HUDEP-2 (cell line): ENCODE measurements at regions not wholly inside any gene's neighbourhood (a gene's known extent, or its start where the extent isn't known, plus 50 kb on each side); places are given as distances from the start of the nearest gene placed in this dataset.

ENCODE experiments used
- DNase-seq, 76 experiments: peaks; one replicate each; lab custom pipeline; 2025; ENCODE audit not compliant: unreplicated experiment in 76 of 76; lab: John Stamatoyannopoulos, UW

GRCh38 chr2:18503376-18504228, 56.9 kb downstream of the RDH14 start:
- DNase-seq = no peak

- no peak for DNase-seq
These were observed 58.3 kb downstream of the RDH14 start for GRCh38 chr2:18502142-18502541.

- DNase-seq = no peak
These were observed 58.7 kb downstream of the RDH14 start for GRCh38 chr2:18501729-18502128.

- no peak for DNase-seq
These were observed 59.3 kb downstream of the RDH14 start for GRCh38 chr2:18501156-18501555.

GRCh38 chr2:18500333-18500732, 60.1 kb downstream of the RDH14 start:
- DNase-seq = no peak

- no peak for DNase-seq
These were observed 61.9 kb downstream of the RDH14 start for GRCh38 chr2:18498531-18498930.

GRCh38 chr2:18496516-18496915, 63.9 kb downstream of the RDH14 start:
- no peak for DNase-seq

- no peak for DNase-seq
These were observed 65.4 kb downstream of the RDH14 start for GRCh38 chr2:18495058-18495457.

GRCh38 chr2:18492721-18493120, 67.7 kb downstream of the RDH14 start:
- DNase-seq = no peak

GRCh38 chr2:18491577-18491976, 68.9 kb downstream of the RDH14 start:
- DNase-seq = no peak

GRCh38 chr2:18490901-18491300, 69.6 kb downstream of the RDH14 start:
- DNase-seq = no peak

- no peak for DNase-seq
These were observed 73.1 kb downstream of the RDH14 start for GRCh38 chr2:18487106-18487913.

- no peak for DNase-seq
These were observed 75.8 kb downstream of the RDH14 start for GRCh38 chr2:18484625-18485024.

- DNase-seq = no peak
These were observed 76.6 kb downstream of the RDH14 start for GRCh38 chr2:18483896-18484295.

- no peak for DNase-seq
These were observed 77.8 kb downstream of the RDH14 start for GRCh38 chr2:18482666-18483065.

- no peak for DNase-seq
These were observed 80.5 kb downstream of the RDH14 start for GRCh38 chr2:18479947-18480369.

- no peak for DNase-seq
These were observed 83.2 kb downstream of the RDH14 start for GRCh38 chr2:18477293-18477692.

GRCh38 chr2:18476484-18476883, 84.0 kb downstream of the RDH14 start:
- DNase-seq = no peak

GRCh38 chr2:18475884-18476283, 84.6 kb downstream of the RDH14 start:
- DNase-seq = no peak

- DNase-seq = no peak
These were observed 85.8 kb downstream of the RDH14 start for GRCh38 chr2:18474700-18475099.

GRCh38 chr2:18473241-18474181, 86.9 kb downstream of the RDH14 start:
- peak in 11 of 76 experiments; percentile 1 to 27 (median 10) for DNase-seq
